ENCODE measurements at regions not wholly inside any gene's neighbourhood (a gene's known extent, or its start where the extent isn't known, plus 50 kb on each side); places are given as distances from the start of the nearest gene placed in this dataset.

DNA sequence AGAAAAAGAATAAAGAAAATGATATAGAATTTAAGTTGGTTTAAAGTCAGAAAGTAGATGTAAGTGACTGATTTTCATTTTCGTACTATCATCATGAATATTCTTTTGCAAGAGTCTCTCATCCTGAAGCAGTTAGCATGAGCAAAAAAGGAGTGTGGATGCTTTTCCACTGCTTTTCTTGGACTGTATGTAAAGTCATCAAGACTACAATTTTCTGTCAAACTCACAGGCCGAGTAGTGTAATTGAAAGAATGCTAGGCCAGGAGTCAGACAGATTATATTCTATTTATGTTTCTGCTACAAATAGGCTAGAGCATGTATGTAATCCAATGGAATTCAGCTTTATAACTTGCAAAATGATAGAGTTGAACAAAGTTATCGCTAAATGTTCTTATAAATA lies 197.1 kb upstream of the SPOCK3 start:
- TF ChIP-seq ISL1 (CRISPR knock-in tag; IDR thresholded peaks at IDR 0.05) (no peak), ESRRG (CRISPR knock-in tag; IDR thresholded peaks at IDR 0.05) (no peak), RARB (CRISPR knock-in tag; IDR thresholded peaks at IDR 0.05) (no peak), PPARA (CRISPR knock-in tag; IDR thresholded peaks at IDR 0.05; ENCODE audit: borderline replicate concordance) (no peak), TOX (CRISPR knock-in tag; IDR thresholded peaks at IDR 0.05; ENCODE audit: borderline replicate concordance) (no peak), GLIS3 (CRISPR knock-in tag; IDR thresholded peaks at IDR 0.05) (no peak), ZC3H10 (CRISPR knock-in tag; IDR thresholded peaks at IDR 0.05) (no peak), OSR1 (CRISPR knock-in tag; IDR thresholded peaks at IDR 0.05) (no peak), ZNF70 (CRISPR knock-in tag; IDR thresholded peaks at IDR 0.05) (no peak), ZNF565 (CRISPR knock-in tag; conservative IDR thresholded peaks at IDR 0.05; ENCODE audit: low read depth) (no peak), ZFP3 (CRISPR knock-in tag; IDR thresholded peaks at IDR 0.05) (no peak), ZFP30 (CRISPR knock-in tag; IDR thresholded peaks at IDR 0.05) (no peak), TCF4 (CRISPR knock-in tag; IDR thresholded peaks at IDR 0.05; ENCODE audit: borderline replicate concordance) (no peak), CSDC2 (CRISPR knock-in tag; IDR thresholded peaks at IDR 0.05) (no peak), SNAI2 (CRISPR knock-in tag; IDR thresholded peaks at IDR 0.05) (no peak)
- TF ChIP-seq, protein P1, sequence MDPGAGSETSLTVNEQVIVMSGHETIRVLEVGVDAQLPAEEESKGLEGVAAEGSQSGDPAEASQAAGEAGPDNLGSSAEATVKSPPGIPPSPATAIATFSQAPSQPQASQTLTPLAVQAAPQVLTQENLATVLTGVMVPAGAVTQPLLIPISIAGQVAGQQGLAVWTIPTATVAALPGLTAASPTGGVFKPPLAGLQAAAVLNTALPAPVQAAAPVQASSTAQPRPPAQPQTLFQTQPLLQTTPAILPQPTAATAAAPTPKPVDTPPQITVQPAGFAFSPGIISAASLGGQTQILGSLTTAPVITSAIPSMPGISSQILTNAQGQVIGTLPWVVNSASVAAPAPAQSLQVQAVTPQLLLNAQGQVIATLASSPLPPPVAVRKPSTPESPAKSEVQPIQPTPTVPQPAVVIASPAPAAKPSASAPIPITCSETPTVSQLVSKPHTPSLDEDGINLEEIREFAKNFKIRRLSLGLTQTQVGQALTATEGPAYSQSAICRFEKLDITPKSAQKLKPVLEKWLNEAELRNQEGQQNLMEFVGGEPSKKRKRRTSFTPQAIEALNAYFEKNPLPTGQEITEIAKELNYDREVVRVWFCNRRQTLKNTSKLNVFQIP (CRISPR knock-in tag; IDR thresholded peaks at IDR 0.05; ENCODE audit: borderline replicate concordance, low read depth): no peak
- TF ChIP-seq, protein P2, sequence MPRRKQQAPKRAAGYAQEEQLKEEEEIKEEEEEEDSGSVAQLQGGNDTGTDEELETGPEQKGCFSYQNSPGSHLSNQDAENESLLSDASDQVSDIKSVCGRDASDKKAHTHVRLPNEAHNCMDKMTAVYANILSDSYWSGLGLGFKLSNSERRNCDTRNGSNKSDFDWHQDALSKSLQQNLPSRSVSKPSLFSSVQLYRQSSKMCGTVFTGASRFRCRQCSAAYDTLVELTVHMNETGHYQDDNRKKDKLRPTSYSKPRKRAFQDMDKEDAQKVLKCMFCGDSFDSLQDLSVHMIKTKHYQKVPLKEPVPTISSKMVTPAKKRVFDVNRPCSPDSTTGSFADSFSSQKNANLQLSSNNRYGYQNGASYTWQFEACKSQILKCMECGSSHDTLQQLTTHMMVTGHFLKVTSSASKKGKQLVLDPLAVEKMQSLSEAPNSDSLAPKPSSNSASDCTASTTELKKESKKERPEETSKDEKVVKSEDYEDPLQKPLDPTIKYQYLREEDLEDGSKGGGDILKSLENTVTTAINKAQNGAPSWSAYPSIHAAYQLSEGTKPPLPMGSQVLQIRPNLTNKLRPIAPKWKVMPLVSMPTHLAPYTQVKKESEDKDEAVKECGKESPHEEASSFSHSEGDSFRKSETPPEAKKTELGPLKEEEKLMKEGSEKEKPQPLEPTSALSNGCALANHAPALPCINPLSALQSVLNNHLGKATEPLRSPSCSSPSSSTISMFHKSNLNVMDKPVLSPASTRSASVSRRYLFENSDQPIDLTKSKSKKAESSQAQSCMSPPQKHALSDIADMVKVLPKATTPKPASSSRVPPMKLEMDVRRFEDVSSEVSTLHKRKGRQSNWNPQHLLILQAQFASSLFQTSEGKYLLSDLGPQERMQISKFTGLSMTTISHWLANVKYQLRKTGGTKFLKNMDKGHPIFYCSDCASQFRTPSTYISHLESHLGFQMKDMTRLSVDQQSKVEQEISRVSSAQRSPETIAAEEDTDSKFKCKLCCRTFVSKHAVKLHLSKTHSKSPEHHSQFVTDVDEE (CRISPR knock-in tag; IDR thresholded peaks at IDR 0.05): no peak
- TF ChIP-seq, protein P3, sequence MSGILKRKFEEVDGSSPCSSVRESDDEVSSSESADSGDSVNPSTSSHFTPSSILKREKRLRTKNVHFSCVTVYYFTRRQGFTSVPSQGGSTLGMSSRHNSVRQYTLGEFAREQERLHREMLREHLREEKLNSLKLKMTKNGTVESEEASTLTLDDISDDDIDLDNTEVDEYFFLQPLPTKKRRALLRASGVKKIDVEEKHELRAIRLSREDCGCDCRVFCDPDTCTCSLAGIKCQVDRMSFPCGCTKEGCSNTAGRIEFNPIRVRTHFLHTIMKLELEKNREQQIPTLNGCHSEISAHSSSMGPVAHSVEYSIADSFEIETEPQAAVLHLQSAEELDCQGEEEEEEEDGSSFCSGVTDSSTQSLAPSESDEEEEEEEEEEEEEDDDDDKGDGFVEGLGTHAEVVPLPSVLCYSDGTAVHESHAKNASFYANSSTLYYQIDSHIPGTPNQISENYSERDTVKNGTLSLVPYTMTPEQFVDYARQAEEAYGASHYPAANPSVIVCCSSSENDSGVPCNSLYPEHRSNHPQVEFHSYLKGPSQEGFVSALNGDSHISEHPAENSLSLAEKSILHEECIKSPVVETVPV (CRISPR knock-in tag; IDR thresholded peaks at IDR 0.05): no peak
- TF ChIP-seq, protein P4, sequence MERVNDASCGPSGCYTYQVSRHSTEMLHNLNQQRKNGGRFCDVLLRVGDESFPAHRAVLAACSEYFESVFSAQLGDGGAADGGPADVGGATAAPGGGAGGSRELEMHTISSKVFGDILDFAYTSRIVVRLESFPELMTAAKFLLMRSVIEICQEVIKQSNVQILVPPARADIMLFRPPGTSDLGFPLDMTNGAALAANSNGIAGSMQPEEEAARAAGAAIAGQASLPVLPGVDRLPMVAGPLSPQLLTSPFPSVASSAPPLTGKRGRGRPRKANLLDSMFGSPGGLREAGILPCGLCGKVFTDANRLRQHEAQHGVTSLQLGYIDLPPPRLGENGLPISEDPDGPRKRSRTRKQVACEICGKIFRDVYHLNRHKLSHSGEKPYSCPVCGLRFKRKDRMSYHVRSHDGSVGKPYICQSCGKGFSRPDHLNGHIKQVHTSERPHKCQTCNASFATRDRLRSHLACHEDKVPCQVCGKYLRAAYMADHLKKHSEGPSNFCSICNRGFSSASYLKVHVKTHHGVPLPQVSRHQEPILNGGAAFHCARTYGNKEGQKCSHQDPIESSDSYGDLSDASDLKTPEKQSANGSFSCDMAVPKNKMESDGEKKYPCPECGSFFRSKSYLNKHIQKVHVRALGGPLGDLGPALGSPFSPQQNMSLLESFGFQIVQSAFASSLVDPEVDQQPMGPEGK (CRISPR knock-in tag; IDR thresholded peaks at IDR 0.05; ENCODE audit: borderline replicate concordance): no peak
- ATAC-seq: no peak

DNA sequence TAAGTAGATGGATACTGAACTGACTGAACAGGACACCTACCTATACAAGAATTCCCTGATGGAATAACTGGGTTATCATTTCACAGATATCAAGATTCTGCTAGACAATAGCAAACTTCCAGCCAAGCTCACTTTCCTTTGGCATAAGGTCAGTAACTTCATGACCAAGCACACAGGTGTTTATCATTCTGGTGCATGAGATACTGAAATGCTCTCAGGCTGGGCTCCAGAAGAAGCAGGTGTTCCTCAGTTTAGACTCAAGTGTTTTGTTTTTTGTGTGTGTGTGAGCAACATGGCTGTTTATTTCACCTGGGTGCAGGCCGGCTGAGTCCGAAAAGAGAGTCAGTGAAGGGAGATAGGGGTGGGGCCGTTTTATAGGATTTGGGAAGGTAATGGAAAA lies 201.5 kb upstream of the SPOCK3 start:
- no peak for ATAC-seq
- TF ChIP-seq, protein P4 (CRISPR knock-in tag; IDR thresholded peaks at IDR 0.05; ENCODE audit: borderline replicate concordance): no peak
- TF ChIP-seq TOX (CRISPR knock-in tag; IDR thresholded peaks at IDR 0.05; ENCODE audit: borderline replicate concordance): no peak
- no peak for TF ChIP-seq ARNTL (CRISPR knock-in tag; IDR thresholded peaks at IDR 0.05; ENCODE audit: borderline replicate concordance, low read depth)
- TF ChIP-seq, protein P3 (CRISPR knock-in tag; IDR thresholded peaks at IDR 0.05): no peak
- no peak for TF ChIP-seq ESRRG (CRISPR knock-in tag; IDR thresholded peaks at IDR 0.05)
- no peak for TF ChIP-seq ZC3H10 (CRISPR knock-in tag; IDR thresholded peaks at IDR 0.05)
- no peak for TF ChIP-seq BACH2 (CRISPR knock-in tag; IDR thresholded peaks at IDR 0.05; ENCODE audit: borderline replicate concordance)
- no peak for TF ChIP-seq ZNF70 (CRISPR knock-in tag; IDR thresholded peaks at IDR 0.05)
- no peak for TF ChIP-seq CSDC2 (CRISPR knock-in tag; IDR thresholded peaks at IDR 0.05)

All from SK-N-SH treated with all-trans-retinoic acid at 6 μM for 48 hours (cell line).